ENCODE measurements at regions not wholly inside any gene's neighbourhood (a gene's known extent, or its start where the extent isn't known, plus 50 kb on each side); places are given as distances from the start of the nearest gene placed in this dataset.

DNA sequence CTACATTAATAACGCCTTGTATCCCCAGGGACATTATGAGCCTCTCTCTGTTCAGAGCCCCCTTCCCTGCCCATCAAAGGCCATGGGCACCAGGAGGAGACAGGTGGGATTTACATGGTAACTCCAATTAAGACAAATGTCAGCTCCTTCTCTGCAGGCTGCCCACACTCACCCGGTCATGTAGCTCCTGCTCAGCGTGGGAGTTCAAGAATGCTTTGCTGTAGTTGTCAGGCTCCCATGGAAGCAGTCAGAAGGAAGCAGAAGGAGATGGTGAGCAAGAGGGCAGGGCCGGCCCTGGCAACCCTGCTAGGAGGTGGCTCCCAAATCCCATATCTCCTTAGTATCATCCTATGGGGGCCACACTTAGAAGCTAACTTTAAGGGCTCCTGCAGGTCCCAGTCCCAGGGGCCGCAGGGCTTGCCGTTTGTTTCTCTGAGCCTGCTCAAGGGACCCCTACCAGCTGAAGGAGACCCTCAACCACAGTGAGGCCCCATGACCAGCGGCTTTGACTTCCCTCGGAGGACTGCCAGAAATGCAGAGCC, 218.4 kb upstream of the TLE3 start:
- Mint-ChIP-seq H3K9me3 (no peaks in the 10 kb centered on the region), H3K27me3 (ENCODE audit: low read depth in 2 of 2) (peaks cover 41 to 57% of the 10 kb centered on the region in 2 donors), H3K27ac (no peak overlapping the region), H3K4me1 (no peaks in the 10 kb centered on the region), H3K36me3 (no peaks in the 10 kb centered on the region), H3K4me3 (no peak overlapping the region)
- intact Hi-C loops (cut with micrococcal nuclease) = no loop called here
- Histone ChIP-seq H3K9me3 (ENCODE audit: control insufficient read depth, insufficient read depth, low read length) (no peaks in the 10 kb centered on the region), H3K4me3 (ENCODE audit: low read length) (no peak overlapping the region), H3K36me3 (ENCODE audit: control insufficient read depth, insufficient read depth, low read length) (no peaks in the 10 kb centered on the region), H3K27me3 (ENCODE audit: control insufficient read depth, insufficient read depth, low read length) (no peaks in the 10 kb centered on the region), H3K27ac (ENCODE audit: low read length) (no peak overlapping the region), H3K4me1 (ENCODE audit: control insufficient read depth, insufficient read depth, low read length) (peaks cover 7% of the 10 kb centered on the region)
- WGBS (ENCODE audit: insufficient coverage) = 98% methylated on average over 7 of the region's 8 CpGs
- DNase-seq = no peak
- TF ChIP-seq CTCF (IDR thresholded peaks at IDR 0.05) = no peak
- ATAC-seq = no peak

- Mint-ChIP-seq H3K27ac (no peak overlapping the region), H3K4me3 (no peak overlapping the region), H3K4me1 (no peaks in the 10 kb centered on the region), H3K9me3 (no peaks in the 10 kb centered on the region), H3K36me3 (no peaks in the 10 kb centered on the region), H3K27me3 (ENCODE audit: low read depth in 2 of 2) (peaks cover 38 to 50% of the 10 kb centered on the region in 2 donors)
- Histone ChIP-seq H3K27me3 (ENCODE audit: control insufficient read depth, insufficient read depth, low read length) (no peaks in the 10 kb centered on the region), H3K9me3 (ENCODE audit: control insufficient read depth, insufficient read depth, low read length) (no peaks in the 10 kb centered on the region), H3K4me3 (ENCODE audit: low read length) (no peak overlapping the region), H3K36me3 (ENCODE audit: control insufficient read depth, insufficient read depth, low read length) (no peaks in the 10 kb centered on the region), H3K27ac (ENCODE audit: low read length) (no peak overlapping the region), H3K4me1 (ENCODE audit: control insufficient read depth, insufficient read depth, low read length) (peaks cover 4% of the 10 kb centered on the region)
- ATAC-seq (no peak), DNase-seq (no peak)
- intact Hi-C loops (cut with micrococcal nuclease) = no loop called here
- TF ChIP-seq CTCF (IDR thresholded peaks at IDR 0.05) = no peak
These were observed 217.7 kb upstream of the TLE3 start for GRCh38 chr15:70315431-70315830.

DNA sequence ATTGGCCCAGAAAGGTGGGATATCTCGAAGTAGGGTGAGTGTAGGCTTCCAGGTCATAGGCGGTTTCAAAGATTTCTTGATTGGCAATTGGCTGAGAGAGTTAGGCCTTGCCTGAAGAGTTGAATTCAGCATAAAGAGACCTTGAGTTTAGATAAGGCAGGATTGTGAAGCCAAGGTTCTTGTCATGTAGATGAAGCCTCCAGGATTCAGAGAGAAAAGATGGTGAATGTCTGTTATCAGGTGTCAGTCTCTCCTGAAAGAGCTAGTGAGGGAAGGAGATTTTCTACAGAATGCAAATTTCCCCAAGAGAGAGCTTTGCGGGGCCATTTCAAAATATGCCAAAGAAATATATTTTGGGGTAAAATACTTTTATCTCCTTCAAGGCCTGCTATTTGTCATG, 217.0 kb upstream of the TLE3 start:
- Mint-ChIP-seq H3K27ac (no peak overlapping the region), H3K4me3 (no peak overlapping the region), H3K36me3 (no peaks in the 10 kb centered on the region), H3K4me1 (peaks cover 0 to under 1% of the 10 kb centered on the region in 2 donors), H3K27me3 (ENCODE audit: low read depth in 2 of 2) (peaks cover 34 to 42% of the 10 kb centered on the region in 2 donors), H3K9me3 (no peaks in the 10 kb centered on the region)
- H3K4me3 ChIP-seq (ENCODE audit: low read length) = no peak overlapping the region
- intact Hi-C loops (cut with micrococcal nuclease) = no loop called here
- H3K36me3 ChIP-seq (ENCODE audit: control insufficient read depth, insufficient read depth, low read length) = no peaks in the 10 kb centered on the region
- H3K4me1 ChIP-seq (ENCODE audit: control insufficient read depth, insufficient read depth, low read length) = peaks cover 5% of the 10 kb centered on the region
- DNase-seq = no peak
- 89% methylated on average over 2 of the region's 3 CpGs for WGBS (ENCODE audit: insufficient coverage)
- no peaks in the 10 kb centered on the region for H3K27me3 ChIP-seq (ENCODE audit: control insufficient read depth, insufficient read depth, low read length)
- H3K9me3 ChIP-seq (ENCODE audit: control insufficient read depth, insufficient read depth, low read length) = no peaks in the 10 kb centered on the region
- TF ChIP-seq CTCF (IDR thresholded peaks at IDR 0.05) = no peak
- H3K27ac ChIP-seq (ENCODE audit: low read length) = no peak overlapping the region
- ATAC-seq = no peak

DNA sequence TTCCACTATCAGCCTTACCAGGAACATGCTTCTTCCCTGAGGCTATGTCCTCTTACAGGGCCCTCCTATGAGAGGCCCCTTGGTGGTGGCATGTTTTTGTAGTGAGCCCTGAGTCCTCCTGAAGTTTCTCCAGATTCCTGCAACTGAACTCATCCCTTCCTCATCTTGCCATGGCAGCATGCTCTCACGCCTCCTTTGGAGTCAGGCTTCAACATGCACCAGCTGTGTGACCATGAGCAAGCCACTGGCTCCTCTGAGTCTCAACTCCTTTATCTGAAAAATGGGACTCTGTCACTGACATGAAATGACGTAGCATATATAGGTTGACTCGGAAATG, 216.3 kb upstream of the TLE3 start:
- H3K4me3 Mint-ChIP-seq = no peak overlapping the region
- Histone ChIP-seq H3K9me3 (ENCODE audit: control insufficient read depth, insufficient read depth, low read length) (no peaks in the 10 kb centered on the region), H3K4me1 (ENCODE audit: control insufficient read depth, insufficient read depth, low read length) (peaks cover 11% of the 10 kb centered on the region), H3K27ac (ENCODE audit: low read length) (no peak overlapping the region), H3K27me3 (ENCODE audit: control insufficient read depth, insufficient read depth, low read length) (no peaks in the 10 kb centered on the region), H3K4me3 (ENCODE audit: low read length) (no peak overlapping the region), H3K36me3 (ENCODE audit: control insufficient read depth, insufficient read depth, low read length) (no peaks in the 10 kb centered on the region)
- ATAC-seq = no peak
- intact Hi-C loops (cut with micrococcal nuclease) = no loop called here
- no peak overlapping the region for H3K27ac Mint-ChIP-seq
- 95% methylated on average over 2 of the region's 3 CpGs for WGBS (ENCODE audit: insufficient coverage)
- H3K36me3 Mint-ChIP-seq = no peaks in the 10 kb centered on the region
- peaks cover 33 to 42% of the 10 kb centered on the region in 2 donors for H3K27me3 Mint-ChIP-seq (ENCODE audit: low read depth in 2 of 2)
- H3K4me1 Mint-ChIP-seq = peaks cover 5 to 7% of the 10 kb centered on the region in 2 donors
- no peak for DNase-seq
- TF ChIP-seq CTCF (IDR thresholded peaks at IDR 0.05) = no peak
- H3K9me3 Mint-ChIP-seq = no peaks in the 10 kb centered on the region
